Osteoblast (primary cell): ENCODE measurements at regions not wholly inside any gene's neighbourhood (a gene's known extent, or its start where the extent isn't known, plus 50 kb on each side); places are given as distances from the start of the nearest gene placed in this dataset.

Source experiments
- DNase-seq: peaks from one replicate; pipeline ENCODE4 v3.0.0; 2011; ENCODE audit warnings: low spot score, mixed read lengths; ENCODE audit not compliant: insufficient read length; ENCODE audit errors: missing footprints
- H2AFZ ChIP-seq: 2 replicates; pipeline ENCODE4 v1.6.0; 2011; ENCODE audit warnings: mild to moderate bottlenecking, low read length
- H3K27ac ChIP-seq: 2 replicates; pipeline ENCODE4 v1.5.1; 2011; ENCODE audit warnings: mild to moderate bottlenecking, low read depth, low read length, moderate library complexity
- H3K27me3 ChIP-seq: 2 replicates; pipeline ENCODE4 v1.6.0; 2012; ENCODE audit warnings: mild to moderate bottlenecking, control low read depth, inconsistent platforms, low read length, moderate library complexity; ENCODE audit not compliant: insufficient read depth
- H3K36me3 ChIP-seq: 2 replicates; pipeline ENCODE4 v1.5.1; 2011; ENCODE audit warnings: mild to moderate bottlenecking, low read length, control low read depth, moderate library complexity; ENCODE audit not compliant: insufficient read depth
- H3K4me1 ChIP-seq: 2 replicates; pipeline ENCODE4 v1.5.1; 2011; ENCODE audit warnings: mild to moderate bottlenecking, low read length, control low read depth, moderate library complexity; ENCODE audit not compliant: insufficient read depth
- H3K4me2 ChIP-seq: 2 replicates; pipeline ENCODE4 v1.6.0; 2011; ENCODE audit warnings: mild to moderate bottlenecking, low read length; ENCODE audit not compliant: insufficient read depth
- H3K4me3 ChIP-seq: fragments of 200-600 bp; sonication (generic); 3 replicates; pipeline ENCODE4 v1.5.1; 2012; ENCODE audit warnings: mild to moderate bottlenecking, low read length, inconsistent platforms; ENCODE audit not compliant: insufficient read depth
- H3K79me2 ChIP-seq: 2 replicates; pipeline ENCODE4 v1.6.0; 2012; ENCODE audit warnings: mild to moderate bottlenecking, low read length, control low read depth, inconsistent platforms; ENCODE audit not compliant: insufficient read depth
- H3K9me3 ChIP-seq: 2 replicates; pipeline ENCODE4 v1.5.1; 2011; ENCODE audit warnings: low read depth, low read length, control low read depth
- H4K20me1 ChIP-seq: 2 replicates; pipeline ENCODE4 v1.6.0; 2012; ENCODE audit warnings: mild to moderate bottlenecking, low read length, control low read depth; ENCODE audit not compliant: insufficient read depth
- CTCF ChIP-seq: IDR thresholded peaks from 2 replicates; pipeline ENCODE4 v1.5.1; 2011; ENCODE audit warnings: mild to moderate bottlenecking, low read depth, low read length, moderate library complexity; ENCODE audit errors: extremely low read depth

GRCh38 chr18:66211749-66212148 is 392.1 kb downstream of the CDH19 start:
- Histone ChIP-seq H3K4me3 (no peak overlapping the region), H3K27ac (no peak overlapping the region), H3K9me3 (peaks cover 5% of the 10 kb centered on the region), H4K20me1 (no peaks in the 10 kb centered on the region), H3K4me2 (no peak overlapping the region), H3K27me3 (no peaks in the 10 kb centered on the region), H3K4me1 (no peaks in the 10 kb centered on the region), H2AFZ (no peak overlapping the region), H3K36me3 (no peaks in the 10 kb centered on the region), H3K79me2 (no peaks in the 10 kb centered on the region)
- DNase-seq = peak; percentile 3
- no peak for TF ChIP-seq CTCF

- H3K27me3 ChIP-seq = no peaks in the 10 kb centered on the region
Measured at GRCh38 chr18:66210875-66211274, 393.0 kb downstream of the CDH19 start.

GRCh38 chr18:66209656-66210055 is 394.2 kb downstream of the CDH19 start:
- H3K36me3 ChIP-seq = no peaks in the 10 kb centered on the region
- no peak for DNase-seq
- no peak overlapping the region for H3K4me3 ChIP-seq
- no peaks in the 10 kb centered on the region for H3K4me1 ChIP-seq
- no peak for TF ChIP-seq CTCF
- H3K4me2 ChIP-seq = no peak overlapping the region
- H2AFZ ChIP-seq = no peak overlapping the region
- H3K27ac ChIP-seq = no peak overlapping the region
- H3K79me2 ChIP-seq = no peaks in the 10 kb centered on the region
- H4K20me1 ChIP-seq = no peaks in the 10 kb centered on the region
- no peaks in the 10 kb centered on the region for H3K27me3 ChIP-seq
- peaks cover 5% of the 10 kb centered on the region for H3K9me3 ChIP-seq

More at GRCh38 chr18:66210875-66211274, 393.0 kb downstream of the CDH19 start:
- Histone ChIP-seq H2AFZ (no peak overlapping the region), H3K4me1 (no peaks in the 10 kb centered on the region), H3K4me3 (no peak overlapping the region), H4K20me1 (no peaks in the 10 kb centered on the region), H3K36me3 (no peaks in the 10 kb centered on the region), H3K79me2 (no peaks in the 10 kb centered on the region), H3K9me3 (peaks cover 5% of the 10 kb centered on the region), H3K27ac (no peak overlapping the region), H3K4me2 (no peak overlapping the region)
- no peak for DNase-seq
- TF ChIP-seq CTCF = no peak

- Histone ChIP-seq H3K9me3 (peaks cover 4% of the 10 kb centered on the region), H3K4me1 (no peaks in the 10 kb centered on the region), H3K27me3 (no peaks in the 10 kb centered on the region), H3K79me2 (no peaks in the 10 kb centered on the region), H2AFZ (no peak overlapping the region), H3K4me3 (no peak overlapping the region), H3K36me3 (no peaks in the 10 kb centered on the region), H3K27ac (no peak overlapping the region), H4K20me1 (no peaks in the 10 kb centered on the region), H3K4me2 (no peak overlapping the region)
- DNase-seq = no peak
- TF ChIP-seq CTCF = no peak
Measured at GRCh38 chr18:66196805-66197204, 407.1 kb downstream of the CDH19 start.
